ENCODE measurements at regions not wholly inside any gene's neighbourhood (a gene's known extent, or its start where the extent isn't known, plus 50 kb on each side); places are given as distances from the start of the nearest gene placed in this dataset.

DNA sequence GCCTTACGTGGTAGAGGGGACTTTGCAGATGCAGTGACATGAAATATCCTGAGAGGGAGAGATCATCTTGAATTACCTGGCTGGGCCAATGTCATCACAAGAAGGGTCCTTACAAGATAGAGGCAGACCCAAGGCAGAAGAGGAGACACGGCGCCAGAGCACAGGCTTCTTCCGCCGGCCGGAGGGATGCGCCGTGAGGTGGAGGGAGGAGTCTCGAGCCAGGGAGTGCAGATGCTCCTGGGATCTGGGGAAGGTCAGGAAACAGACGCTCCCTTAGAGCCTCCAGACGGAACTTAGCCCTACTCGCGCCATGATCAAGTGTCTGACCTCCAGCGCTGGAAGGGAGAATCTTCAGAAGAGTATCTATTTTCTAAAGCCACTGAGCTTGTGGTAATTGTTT lies 304.8 kb downstream of the GLRX3 start:
- intact Hi-C loops (cut with micrococcal nuclease; ENCODE audit: unreplicated experiment): no loop called here
- ChIA-PET POLR2A (no interaction called here), CTCF (no interaction called here)
- Histone ChIP-seq H3K9me3 (ENCODE audit: control insufficient read depth, insufficient read depth, low read depth, low read length) (no peaks in the 10 kb centered on the region), H3K4me3 (ENCODE audit: low read depth in 2 of 2, low read length in 2 of 2) (no peak overlapping the region), H3K27me3 (ENCODE audit: control insufficient read depth, insufficient read depth, low read length) (peaks cover 25% of the 10 kb centered on the region), H3K27ac (ENCODE audit: low read length) (no peak overlapping the region), H3K4me1 (ENCODE audit: control insufficient read depth, insufficient read depth, low read length) (no peaks in the 10 kb centered on the region), H3K36me3 (ENCODE audit: control insufficient read depth, insufficient read depth, low read length) (no peaks in the 10 kb centered on the region)
- DNase-seq (ENCODE audit: low read depth, low spot score) (no peak), ATAC-seq (no peak)
- TF ChIP-seq POLR2AphosphoS5 (IDR thresholded peaks at IDR 0.05; ENCODE audit: low read depth, low read length): no peak
- TF ChIP-seq SIN3A (IDR thresholded peaks at IDR 0.05; ENCODE audit: borderline replicate concordance, insufficient read depth, low read depth, low read length): no peak
- no peak for TF ChIP-seq TCF7L2 (IDR thresholded peaks at IDR 0.05; ENCODE audit: low read depth, low read length)
- TF ChIP-seq, protein P1, sequence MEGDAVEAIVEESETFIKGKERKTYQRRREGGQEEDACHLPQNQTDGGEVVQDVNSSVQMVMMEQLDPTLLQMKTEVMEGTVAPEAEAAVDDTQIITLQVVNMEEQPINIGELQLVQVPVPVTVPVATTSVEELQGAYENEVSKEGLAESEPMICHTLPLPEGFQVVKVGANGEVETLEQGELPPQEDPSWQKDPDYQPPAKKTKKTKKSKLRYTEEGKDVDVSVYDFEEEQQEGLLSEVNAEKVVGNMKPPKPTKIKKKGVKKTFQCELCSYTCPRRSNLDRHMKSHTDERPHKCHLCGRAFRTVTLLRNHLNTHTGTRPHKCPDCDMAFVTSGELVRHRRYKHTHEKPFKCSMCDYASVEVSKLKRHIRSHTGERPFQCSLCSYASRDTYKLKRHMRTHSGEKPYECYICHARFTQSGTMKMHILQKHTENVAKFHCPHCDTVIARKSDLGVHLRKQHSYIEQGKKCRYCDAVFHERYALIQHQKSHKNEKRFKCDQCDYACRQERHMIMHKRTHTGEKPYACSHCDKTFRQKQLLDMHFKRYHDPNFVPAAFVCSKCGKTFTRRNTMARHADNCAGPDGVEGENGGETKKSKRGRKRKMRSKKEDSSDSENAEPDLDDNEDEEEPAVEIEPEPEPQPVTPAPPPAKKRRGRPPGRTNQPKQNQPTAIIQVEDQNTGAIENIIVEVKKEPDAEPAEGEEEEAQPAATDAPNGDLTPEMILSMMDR (IDR thresholded peaks at IDR 0.05): no peak
- TF ChIP-seq, protein P2, sequence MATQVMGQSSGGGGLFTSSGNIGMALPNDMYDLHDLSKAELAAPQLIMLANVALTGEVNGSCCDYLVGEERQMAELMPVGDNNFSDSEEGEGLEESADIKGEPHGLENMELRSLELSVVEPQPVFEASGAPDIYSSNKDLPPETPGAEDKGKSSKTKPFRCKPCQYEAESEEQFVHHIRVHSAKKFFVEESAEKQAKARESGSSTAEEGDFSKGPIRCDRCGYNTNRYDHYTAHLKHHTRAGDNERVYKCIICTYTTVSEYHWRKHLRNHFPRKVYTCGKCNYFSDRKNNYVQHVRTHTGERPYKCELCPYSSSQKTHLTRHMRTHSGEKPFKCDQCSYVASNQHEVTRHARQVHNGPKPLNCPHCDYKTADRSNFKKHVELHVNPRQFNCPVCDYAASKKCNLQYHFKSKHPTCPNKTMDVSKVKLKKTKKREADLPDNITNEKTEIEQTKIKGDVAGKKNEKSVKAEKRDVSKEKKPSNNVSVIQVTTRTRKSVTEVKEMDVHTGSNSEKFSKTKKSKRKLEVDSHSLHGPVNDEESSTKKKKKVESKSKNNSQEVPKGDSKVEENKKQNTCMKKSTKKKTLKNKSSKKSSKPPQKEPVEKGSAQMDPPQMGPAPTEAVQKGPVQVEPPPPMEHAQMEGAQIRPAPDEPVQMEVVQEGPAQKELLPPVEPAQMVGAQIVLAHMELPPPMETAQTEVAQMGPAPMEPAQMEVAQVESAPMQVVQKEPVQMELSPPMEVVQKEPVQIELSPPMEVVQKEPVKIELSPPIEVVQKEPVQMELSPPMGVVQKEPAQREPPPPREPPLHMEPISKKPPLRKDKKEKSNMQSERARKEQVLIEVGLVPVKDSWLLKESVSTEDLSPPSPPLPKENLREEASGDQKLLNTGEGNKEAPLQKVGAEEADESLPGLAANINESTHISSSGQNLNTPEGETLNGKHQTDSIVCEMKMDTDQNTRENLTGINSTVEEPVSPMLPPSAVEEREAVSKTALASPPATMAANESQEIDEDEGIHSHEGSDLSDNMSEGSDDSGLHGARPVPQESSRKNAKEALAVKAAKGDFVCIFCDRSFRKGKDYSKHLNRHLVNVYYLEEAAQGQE (IDR thresholded peaks at IDR 0.05; ENCODE audit: insufficient read depth in 1 of 2, low read depth in 2 of 2, low read length in 1 of 2): no peak
- no TSS peak for BruUV-seq (replicated peaks)
- in situ Hi-C loops (cut with HindIII; ENCODE audit: low pct_unique_long_range_greater_than_20kb, low sequenced_read_pairs): no loop called here

DNA sequence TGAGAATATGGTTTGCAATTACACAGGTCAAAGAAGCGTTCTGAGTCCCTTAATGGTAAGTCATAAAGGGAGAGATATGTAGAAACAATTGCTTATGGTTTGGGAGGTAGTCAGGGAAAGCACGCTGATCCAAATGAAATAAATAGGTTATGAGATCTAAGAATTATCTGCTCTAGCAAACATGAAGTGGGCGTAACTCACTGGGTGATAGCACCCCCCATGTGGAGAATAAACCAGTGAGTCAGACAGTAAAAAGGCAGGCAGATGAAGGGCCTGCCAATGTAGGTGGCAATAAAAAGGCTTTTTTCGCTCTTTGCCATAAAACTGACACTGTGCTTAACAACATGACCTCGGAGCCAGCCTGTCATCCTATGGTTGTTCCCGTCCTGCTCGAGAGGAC lies 306.9 kb downstream of the GLRX3 start:
- DNase-seq (ENCODE audit: low read depth, low spot score) (no peak), ATAC-seq (no peak)
- Histone ChIP-seq H3K9me3 (ENCODE audit: control insufficient read depth, insufficient read depth, low read depth, low read length) (no peaks in the 10 kb centered on the region), H3K36me3 (ENCODE audit: control insufficient read depth, insufficient read depth, low read length) (no peaks in the 10 kb centered on the region), H3K4me1 (ENCODE audit: control insufficient read depth, insufficient read depth, low read length) (no peaks in the 10 kb centered on the region), H3K4me3 (ENCODE audit: low read depth in 2 of 2, low read length in 2 of 2) (no peak overlapping the region), H3K27me3 (ENCODE audit: control insufficient read depth, insufficient read depth, low read length) (peaks cover 31% of the 10 kb centered on the region), H3K27ac (ENCODE audit: low read length) (no peak overlapping the region)
- intact Hi-C loops (cut with micrococcal nuclease; ENCODE audit: unreplicated experiment): no loop called here
- CTCF ChIA-PET: no interaction called here
- TF ChIP-seq, protein P1 (IDR thresholded peaks at IDR 0.05): no peak
- TF ChIP-seq, protein P2 (IDR thresholded peaks at IDR 0.05; ENCODE audit: insufficient read depth in 1 of 2, low read depth in 2 of 2, low read length in 1 of 2): no peak
- no peak for TF ChIP-seq SIN3A (IDR thresholded peaks at IDR 0.05; ENCODE audit: borderline replicate concordance, insufficient read depth, low read depth, low read length)
- POLR2A ChIA-PET: no interaction called here
- in situ Hi-C loops (cut with HindIII; ENCODE audit: low pct_unique_long_range_greater_than_20kb, low sequenced_read_pairs): no loop called here
- BruUV-seq (replicated peaks): no TSS peak
